GM19397 (cell line): ENCODE measurements at regions not wholly inside any gene's neighbourhood (a gene's known extent, or its start where the extent isn't known, plus 50 kb on each side); places are given as distances from the start of the nearest gene placed in this dataset.
"Not testable (repeated sequence)": the region's sequence is repeated elsewhere in the genome, so short reads cannot be mapped to it uniquely, and the experiment has no call there.

Experiments used
- ATAC-seq: cut with Tn5 transposase; IDR thresholded peaks from one replicate; pipeline ENCODE4 v1.9.1; 2021; ENCODE audit warnings: mild to moderate bottlenecking, moderate library complexity; ENCODE audit not compliant: unreplicated experiment

DNA sequence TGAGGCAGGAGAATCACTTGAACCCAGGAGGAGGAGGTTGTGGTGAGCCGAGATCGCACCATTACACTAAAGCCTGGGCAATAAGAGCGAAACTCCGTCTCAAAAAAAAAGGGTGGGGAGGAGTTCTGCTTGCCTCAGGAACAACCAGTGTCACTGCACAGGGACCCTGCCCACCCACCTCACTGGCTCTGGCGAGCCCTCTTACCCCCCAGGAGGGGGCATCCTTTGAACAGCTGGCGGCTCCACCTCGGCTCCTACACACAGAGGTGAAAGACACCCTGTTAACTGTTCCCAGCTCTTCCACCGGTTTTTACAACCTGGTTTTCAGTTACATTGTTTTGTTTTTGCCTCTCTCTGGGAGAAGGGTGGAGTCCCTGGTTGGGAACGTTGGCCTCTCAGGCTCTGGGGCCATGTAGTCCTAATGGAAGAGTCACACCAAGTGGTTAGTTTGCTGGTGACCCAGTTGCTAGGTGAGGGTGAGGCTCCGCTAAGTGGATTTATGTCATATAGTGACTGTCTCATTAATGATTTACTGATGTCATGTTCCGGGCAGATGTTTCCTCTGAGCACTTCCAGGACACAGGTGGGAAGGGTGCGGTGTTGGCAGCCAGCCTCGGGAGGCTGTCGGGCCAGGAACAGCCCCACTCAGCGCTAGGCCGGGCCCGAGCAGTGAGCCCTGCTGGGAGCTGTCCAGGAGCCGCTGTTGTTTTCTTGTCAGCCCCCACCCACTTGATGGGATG is 120.6 kb upstream of the TPTE start:
- ATAC-seq = not testable (repeated sequence)

DNA sequence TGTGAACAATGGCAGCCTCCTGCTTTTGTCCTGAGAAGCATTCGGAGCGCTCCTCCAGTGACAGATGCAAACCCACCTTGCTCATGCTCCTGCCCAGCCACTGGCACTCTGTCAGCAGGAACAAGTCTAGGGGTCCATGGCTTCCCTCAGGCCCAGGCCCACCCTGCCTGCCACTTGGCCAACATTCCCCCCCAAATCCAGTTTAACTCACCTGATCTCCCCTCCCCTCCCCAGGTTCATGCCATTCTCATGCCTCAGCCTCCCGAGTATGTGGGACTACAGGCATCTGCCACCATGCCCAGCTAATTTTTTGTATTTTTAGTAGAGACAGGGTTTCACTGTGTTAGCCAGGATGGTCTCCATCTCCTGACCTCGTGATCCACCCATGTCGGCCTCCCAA is 118.9 kb upstream of the TPTE start:
- ATAC-seq = not testable (repeated sequence)

- not testable (repeated sequence) for ATAC-seq
Observed at GRCh38 chr21:10405331-10405730, 116.1 kb upstream of the TPTE start.

- not testable (repeated sequence) for ATAC-seq
Observed at GRCh38 chr21:10409786-10410185, 111.6 kb upstream of the TPTE start.

DNA sequence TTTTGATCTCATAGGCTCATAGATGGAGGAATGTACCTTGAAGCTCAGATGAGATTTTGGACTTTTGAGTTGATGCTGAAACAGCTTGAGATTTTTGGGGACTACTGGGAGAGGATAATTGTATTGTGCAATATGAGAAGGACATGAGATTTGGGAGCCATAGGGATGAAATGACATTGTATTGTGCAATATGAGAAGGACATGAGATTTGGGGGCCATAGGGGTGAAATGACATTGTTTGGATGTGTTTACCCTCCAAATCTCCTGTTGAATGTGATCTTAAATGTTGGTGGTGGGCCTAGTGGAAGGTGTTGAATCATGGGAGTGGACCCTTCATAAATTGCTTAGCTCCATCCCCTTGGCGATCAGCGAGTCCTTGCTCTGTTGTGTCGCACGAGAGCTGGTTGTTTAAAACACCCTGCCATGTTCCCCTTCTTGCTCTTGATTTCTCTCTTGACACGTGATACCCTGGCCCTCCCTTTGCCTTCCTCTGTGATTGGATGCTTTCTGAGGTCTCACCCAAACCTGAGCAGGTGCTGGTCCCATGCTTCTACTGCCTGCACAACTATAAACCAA is 110.9 kb upstream of the TPTE start:
- ATAC-seq = not testable (repeated sequence)

- not testable (repeated sequence) for ATAC-seq
Observed at GRCh38 chr21:10411776-10412526, 109.4 kb upstream of the TPTE start.

GRCh38 chr21:10412928-10413246 is 108.5 kb upstream of the TPTE start:
- ATAC-seq = not testable (repeated sequence)

DNA sequence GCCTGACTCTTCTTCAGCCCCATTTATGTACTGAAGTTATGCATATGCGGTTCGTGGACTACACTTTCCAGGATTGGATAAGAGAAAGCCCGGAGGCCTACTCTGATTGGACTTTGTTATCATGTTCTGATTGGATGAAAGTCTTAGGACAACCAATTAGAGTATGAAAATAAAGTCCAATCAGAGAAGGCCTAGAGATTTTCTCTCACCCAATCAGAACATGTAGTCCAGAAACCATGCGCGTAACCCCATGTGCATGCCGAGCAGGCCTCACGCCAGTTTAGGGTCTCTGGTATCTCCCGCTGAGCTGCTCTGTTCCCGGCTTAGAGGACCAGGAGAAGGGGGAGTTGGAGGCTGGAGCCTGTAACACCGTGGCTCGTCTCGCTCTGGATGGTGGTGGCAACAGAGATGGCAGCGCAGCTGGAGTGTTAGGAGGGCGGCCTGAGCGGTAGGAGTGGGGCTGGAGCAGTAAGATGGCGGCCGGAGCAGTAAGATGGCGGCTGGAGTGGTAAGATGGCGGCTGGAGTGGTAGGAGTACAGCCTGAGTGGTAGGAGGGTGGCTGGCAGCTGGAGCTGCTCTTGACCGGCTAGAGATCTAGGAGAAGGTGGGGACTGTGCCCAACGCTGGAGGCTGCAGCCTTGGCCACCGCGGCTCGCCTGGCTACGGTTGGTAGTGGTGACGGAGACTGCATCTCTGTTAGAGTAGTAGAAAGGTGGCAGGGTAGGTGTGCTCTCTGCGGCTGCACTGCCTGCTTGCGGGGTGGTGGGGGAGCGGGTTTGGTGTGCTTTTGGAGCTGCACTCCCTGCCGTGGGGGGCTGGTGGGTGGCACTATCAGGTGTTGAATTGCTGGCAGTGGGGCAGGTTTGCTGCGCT is 107.9 kb upstream of the TPTE start:
- ATAC-seq = not testable (repeated sequence)

- not testable (repeated sequence) for ATAC-seq
Observed at GRCh38 chr21:10414121-10414924, 107.1 kb upstream of the TPTE start.

- ATAC-seq = not testable (repeated sequence)
Observed at GRCh38 chr21:10414925-10415254, 106.5 kb upstream of the TPTE start.

GRCh38 chr21:10415456-10415855 is 105.9 kb upstream of the TPTE start:
- ATAC-seq = not testable (repeated sequence)

DNA sequence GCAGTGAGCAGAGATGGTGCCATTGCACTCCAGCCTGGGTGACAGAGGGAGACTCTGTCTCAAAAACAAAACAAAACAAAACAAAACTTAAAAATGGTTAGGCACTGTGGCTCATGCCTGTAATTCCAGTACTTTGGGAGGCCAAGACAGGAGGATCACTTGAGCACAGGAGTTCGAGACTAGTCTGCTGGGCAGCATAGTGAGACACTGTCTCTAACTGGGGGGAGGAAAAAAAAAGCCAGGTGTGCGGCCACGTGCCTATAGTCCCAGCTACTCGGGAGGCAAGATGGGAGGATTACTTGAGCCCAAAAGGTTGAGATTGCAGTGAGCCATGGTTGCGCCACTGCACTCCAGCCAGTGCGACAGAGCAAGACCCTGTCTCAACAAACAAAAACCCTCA is 105.5 kb upstream of the TPTE start:
- ATAC-seq = not testable (repeated sequence)

DNA sequence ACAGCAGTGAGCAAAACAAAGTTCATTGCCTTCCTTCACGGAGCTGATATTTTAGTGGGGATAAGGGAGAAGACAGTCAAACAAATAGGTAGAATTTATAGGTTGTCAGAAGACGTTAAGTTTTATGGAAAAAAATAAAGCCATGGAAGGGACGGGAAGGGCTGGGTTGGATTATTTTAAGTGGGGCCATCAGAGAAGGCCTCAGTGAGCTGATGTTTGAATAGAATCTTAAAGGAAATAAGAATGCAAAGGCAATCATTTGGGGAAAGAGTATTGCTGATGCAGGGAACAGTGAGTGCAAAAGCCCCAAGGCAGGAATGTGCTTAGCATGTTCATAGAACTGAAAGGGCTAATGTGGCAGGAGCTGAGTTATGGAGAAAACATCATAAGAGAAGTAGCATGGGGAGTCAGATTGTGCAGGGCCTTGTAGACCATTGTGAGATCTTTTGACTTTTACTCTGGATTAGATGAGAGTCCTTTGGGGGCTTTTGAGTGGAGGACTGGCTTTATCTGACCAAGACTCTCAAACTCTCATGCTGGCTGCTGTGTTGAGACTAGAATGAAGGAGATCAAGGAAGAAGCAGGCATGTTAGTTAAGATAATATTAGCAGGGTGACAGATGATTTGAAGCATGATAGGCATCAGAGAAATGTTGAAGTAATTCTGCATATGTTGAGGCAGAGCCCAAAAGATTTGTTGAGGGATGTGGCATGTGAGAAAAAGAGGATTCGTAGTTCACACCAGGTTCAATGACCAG is 104.5 kb upstream of the TPTE start:
- ATAC-seq = not testable (repeated sequence)

DNA sequence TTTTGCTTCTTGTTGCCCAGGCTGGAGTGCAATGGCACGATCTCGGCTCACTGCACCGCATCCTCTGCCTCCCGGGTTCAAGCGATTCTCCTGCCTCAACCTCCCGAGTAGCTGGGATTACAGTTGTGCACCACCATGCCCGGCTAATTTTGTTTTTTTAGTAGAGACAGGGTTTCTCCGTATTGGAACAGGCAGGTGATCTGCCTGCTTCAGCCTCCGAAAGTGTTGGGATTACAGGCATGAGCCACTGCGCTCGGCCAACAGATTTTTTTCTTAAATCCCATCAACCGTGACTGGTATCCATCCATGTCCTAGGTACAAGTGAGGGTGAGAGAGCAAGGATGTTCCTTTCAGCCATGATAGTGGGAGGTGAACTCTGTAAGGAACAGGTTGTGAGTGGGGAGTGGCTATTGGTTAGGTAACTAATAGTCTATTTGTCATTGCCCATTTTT is 103.8 kb upstream of the TPTE start:
- ATAC-seq = not testable (repeated sequence)

GRCh38 chr21:10418250-10419048 is 102.9 kb upstream of the TPTE start:
- ATAC-seq = not testable (repeated sequence)

DNA sequence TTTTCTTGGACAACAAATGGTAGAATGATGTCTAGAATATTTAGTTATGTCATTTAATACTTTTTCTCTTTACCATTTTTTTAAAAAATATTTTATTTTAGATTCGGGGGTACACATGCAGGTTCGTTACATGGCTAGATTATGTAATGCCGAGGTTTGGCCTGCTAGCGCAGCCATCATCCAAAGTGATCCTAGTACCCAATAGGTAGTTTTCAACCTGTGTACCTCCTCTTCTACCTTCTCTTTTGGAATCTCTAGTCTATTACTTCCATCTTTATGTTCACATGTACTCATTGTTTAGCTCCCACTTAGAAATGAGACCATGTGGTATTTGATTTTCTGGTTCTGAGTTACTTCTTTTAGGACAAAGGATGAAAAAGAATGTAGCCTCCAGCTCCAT is 100.2 kb upstream of the TPTE start:
- not testable (repeated sequence) for ATAC-seq

DNA sequence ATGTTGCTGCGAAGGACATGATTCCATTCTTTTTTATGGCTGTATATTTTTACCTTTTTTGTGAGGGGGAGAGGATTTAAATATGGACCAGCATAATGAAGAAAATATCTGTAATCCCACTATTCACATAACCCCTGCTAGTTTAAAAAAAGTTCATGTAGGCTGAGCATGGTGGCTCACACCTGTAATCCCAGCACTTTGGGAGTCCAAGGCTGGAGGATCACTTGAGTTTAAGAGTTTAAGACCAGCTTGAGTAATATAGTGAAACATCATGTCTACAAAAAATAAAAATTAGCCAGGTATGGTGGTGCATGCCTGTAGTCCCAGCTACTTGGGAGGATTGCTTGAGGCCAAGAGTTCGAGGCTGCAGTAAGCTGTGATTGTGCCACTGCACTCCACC is 99.8 kb upstream of the TPTE start:
- ATAC-seq = not testable (repeated sequence)

DNA sequence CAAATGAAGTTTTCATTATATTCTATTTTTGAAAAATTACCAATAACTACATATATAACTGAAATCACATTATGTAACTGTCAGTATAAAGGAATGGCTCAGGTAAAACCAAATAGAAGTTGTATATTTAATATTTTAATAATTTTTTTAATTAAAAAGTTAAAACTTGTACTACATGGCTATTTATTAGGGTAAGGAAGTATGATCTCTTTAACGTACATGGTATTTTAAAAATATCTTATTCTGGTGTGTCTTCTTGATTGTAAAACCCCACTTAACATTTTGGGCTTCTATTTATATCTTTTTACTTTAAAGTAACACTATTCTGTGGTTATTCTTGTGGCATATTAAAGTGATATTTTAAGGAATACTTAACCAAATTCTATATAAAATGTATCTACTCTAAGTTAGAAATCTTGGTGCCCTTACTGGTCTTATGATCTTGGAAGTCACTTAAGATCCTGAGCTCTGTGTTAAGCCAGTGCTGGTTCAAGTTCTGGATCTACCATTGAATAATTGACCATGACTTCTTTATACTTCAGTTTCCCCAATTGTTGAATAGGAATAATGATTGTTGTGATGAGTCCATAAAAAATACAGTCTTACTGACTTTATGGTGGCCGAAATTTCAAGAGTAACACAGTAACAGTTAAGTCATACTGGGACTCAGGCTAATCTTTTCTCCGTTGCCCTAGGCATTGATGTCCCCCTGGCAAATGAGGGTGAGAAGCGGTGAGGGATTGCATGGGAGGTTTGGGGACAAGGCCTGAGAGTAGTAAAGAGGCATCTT is 97.1 kb upstream of the TPTE start:
- ATAC-seq = not testable (repeated sequence)
